Activated CD8-positive, alpha-beta memory T cell treated with anti-CD3 and anti-CD28 coated beads for 4 hours (primary cell): ENCODE measurements at regions not wholly inside any gene's neighbourhood (a gene's known extent, or its start where the extent isn't known, plus 50 kb on each side); places are given as distances from the start of the nearest gene placed in this dataset.

Experiments used
- DNase-seq, 2 donors: peaks; one replicate each; pipeline ENCODE4 v3.0.0-alpha.2; 2020; ENCODE audit warnings: low read depth in 2 of 2

GRCh38 chr19:29372461-29372860, 153.3 kb upstream of the VSTM2B start:
- DNase-seq, result no peak

- no peak for DNase-seq
Observed at GRCh38 chr19:29372921-29373797, 152.6 kb upstream of the VSTM2B start.

- no peak for DNase-seq
Observed at GRCh38 chr19:29375429-29376119, 150.2 kb upstream of the VSTM2B start.

GRCh38 chr19:29376855-29377354, 148.9 kb upstream of the VSTM2B start:
- no peak for DNase-seq

- DNase-seq, result no peak
Observed at GRCh38 chr19:29378126-29378525, 147.7 kb upstream of the VSTM2B start.

- no peak for DNase-seq
Observed at GRCh38 chr19:29378543-29379080, 147.2 kb upstream of the VSTM2B start.

- DNase-seq, result no peak
Observed at GRCh38 chr19:29379257-29380021, 146.4 kb upstream of the VSTM2B start.

GRCh38 chr19:29380581-29380980, 145.2 kb upstream of the VSTM2B start:
- DNase-seq, result no peak

- DNase-seq, result no peak
Observed at GRCh38 chr19:29381353-29382203, 144.2 kb upstream of the VSTM2B start.

- DNase-seq, result no peak
Observed at GRCh38 chr19:29383696-29384095, 142.1 kb upstream of the VSTM2B start.

GRCh38 chr19:29384656-29385055, 141.1 kb upstream of the VSTM2B start:
- DNase-seq, result no peak

GRCh38 chr19:29385191-29385795, 140.5 kb upstream of the VSTM2B start:
- DNase-seq, result no peak

- DNase-seq, result no peak
Observed at GRCh38 chr19:29386970-29387369, 138.8 kb upstream of the VSTM2B start.

- DNase-seq, result no peak
Observed at GRCh38 chr19:29387586-29387985, 138.2 kb upstream of the VSTM2B start.

GRCh38 chr19:29389495-29389894, 136.3 kb upstream of the VSTM2B start:
- no peak for DNase-seq

GRCh38 chr19:29390742-29391141, 135.1 kb upstream of the VSTM2B start:
- no peak for DNase-seq

GRCh38 chr19:29393915-29394460, 131.8 kb upstream of the VSTM2B start:
- DNase-seq, result no peak

GRCh38 chr19:29395111-29395733, 130.6 kb upstream of the VSTM2B start:
- DNase-seq, result no peak

GRCh38 chr19:29395734-29396414, 129.9 kb upstream of the VSTM2B start:
- no peak for DNase-seq
